ENCODE measurements at regions not wholly inside any gene's neighbourhood (a gene's known extent, or its start where the extent isn't known, plus 50 kb on each side); places are given as distances from the start of the nearest gene placed in this dataset.

GRCh38 chr1:232109391-232109790, 482.8 kb downstream of the DISC1 start:
- TF ChIP-seq CTCF (IDR thresholded peaks at IDR 0.05): no peak
- no peak for TF ChIP-seq ZFX (IDR thresholded peaks at IDR 0.05; ENCODE audit: borderline replicate concordance)

Measured in 22Rv1 (cell line).